ENCODE measurements at regions not wholly inside any gene's neighbourhood (a gene's known extent, or its start where the extent isn't known, plus 50 kb on each side); places are given as distances from the start of the nearest gene placed in this dataset.

- POLR2A ChIA-PET: no interaction called here
- TF ChIP-seq CTCF (IDR thresholded peaks at IDR 0.05; ENCODE audit: unreplicated experiment): no peak
- BruUV-seq (replicated peaks): no TSS peak
Measured at GRCh38 chr12:34333337-34333736, 311.0 kb downstream of the ALG10 start.

GRCh38 chr12:34334538-34334937 is 312.2 kb downstream of the ALG10 start:
- ChIA-PET POLR2A (no interaction called here), CTCF (no interaction called here)
- no peak for TF ChIP-seq CTCF (IDR thresholded peaks at IDR 0.05; ENCODE audit: unreplicated experiment)
- H3K4me3 Mint-ChIP-seq (ENCODE audit: unreplicated experiment): no peak overlapping the region
- BruUV-seq (replicated peaks): no TSS peak
- no peak overlapping the region for H3K27ac Mint-ChIP-seq (ENCODE audit: low read depth, unreplicated experiment)
- peaks cover 13% of the 10 kb centered on the region for H3K9me3 Mint-ChIP-seq (ENCODE audit: unreplicated experiment)
- DNase-seq (ENCODE audit: unreplicated experiment): no peak
- H3K4me1 Mint-ChIP-seq (ENCODE audit: insufficient read depth, unreplicated experiment): no peaks in the 10 kb centered on the region
- no peaks in the 10 kb centered on the region for H3K36me3 Mint-ChIP-seq (ENCODE audit: insufficient read depth, unreplicated experiment)
- intact Hi-C loops (cut with micrococcal nuclease): no loop called here
- no peaks in the 10 kb centered on the region for H3K27me3 Mint-ChIP-seq (ENCODE audit: insufficient read depth, unreplicated experiment)

More at GRCh38 chr12:34333337-34333736, 311.0 kb downstream of the ALG10 start:
- CTCF ChIA-PET: no interaction called here
- Mint-ChIP-seq H3K4me3 (ENCODE audit: unreplicated experiment) (no peak overlapping the region), H3K27ac (ENCODE audit: low read depth, unreplicated experiment) (no peak overlapping the region), H3K36me3 (ENCODE audit: insufficient read depth, unreplicated experiment) (no peaks in the 10 kb centered on the region), H3K4me1 (ENCODE audit: insufficient read depth, unreplicated experiment) (no peaks in the 10 kb centered on the region), H3K27me3 (ENCODE audit: insufficient read depth, unreplicated experiment) (no peaks in the 10 kb centered on the region), H3K9me3 (ENCODE audit: unreplicated experiment) (peaks cover 25% of the 10 kb centered on the region)
- no peak for DNase-seq (ENCODE audit: unreplicated experiment)
- intact Hi-C loops (cut with micrococcal nuclease): no loop called here

GRCh38 chr12:34334953-34335743 is 312.9 kb downstream of the ALG10 start:
- H3K4me3 Mint-ChIP-seq (ENCODE audit: unreplicated experiment): no peak overlapping the region
- no peak for DNase-seq (ENCODE audit: unreplicated experiment)
- H3K27ac Mint-ChIP-seq (ENCODE audit: low read depth, unreplicated experiment): no peak overlapping the region
- ChIA-PET CTCF (no interaction called here), POLR2A (no interaction called here)
- H3K36me3 Mint-ChIP-seq (ENCODE audit: insufficient read depth, unreplicated experiment): no peaks in the 10 kb centered on the region
- no peaks in the 10 kb centered on the region for H3K4me1 Mint-ChIP-seq (ENCODE audit: insufficient read depth, unreplicated experiment)
- H3K27me3 Mint-ChIP-seq (ENCODE audit: insufficient read depth, unreplicated experiment): no peaks in the 10 kb centered on the region
- peaks cover 11% of the 10 kb centered on the region for H3K9me3 Mint-ChIP-seq (ENCODE audit: unreplicated experiment)
- intact Hi-C loops (cut with micrococcal nuclease): no loop called here
- no peak for TF ChIP-seq CTCF (IDR thresholded peaks at IDR 0.05; ENCODE audit: unreplicated experiment)
- no TSS peak for BruUV-seq (replicated peaks)

GRCh38 chr12:34335819-34336262 is 313.5 kb downstream of the ALG10 start:
- no peak for DNase-seq (ENCODE audit: unreplicated experiment)
- Mint-ChIP-seq H3K4me1 (ENCODE audit: insufficient read depth, unreplicated experiment) (no peaks in the 10 kb centered on the region), H3K27ac (ENCODE audit: low read depth, unreplicated experiment) (no peak overlapping the region), H3K4me3 (ENCODE audit: unreplicated experiment) (no peak overlapping the region), H3K36me3 (ENCODE audit: insufficient read depth, unreplicated experiment) (no peaks in the 10 kb centered on the region), H3K27me3 (ENCODE audit: insufficient read depth, unreplicated experiment) (no peaks in the 10 kb centered on the region), H3K9me3 (ENCODE audit: unreplicated experiment) (peaks cover 7% of the 10 kb centered on the region)
- CTCF ChIA-PET: no interaction called here
- TF ChIP-seq CTCF (IDR thresholded peaks at IDR 0.05; ENCODE audit: unreplicated experiment): no peak
- no TSS peak for BruUV-seq (replicated peaks)
- intact Hi-C loops (cut with micrococcal nuclease): no loop called here
- POLR2A ChIA-PET: no interaction called here

Measured in MCF 10A (cell line).